WERI-Rb-1 (cell line): ENCODE measurements at regions not wholly inside any gene's neighbourhood (a gene's known extent, or its start where the extent isn't known, plus 50 kb on each side); places are given as distances from the start of the nearest gene placed in this dataset.

Source experiments
- DNase-seq: peaks from one replicate; pipeline ENCODE4 v3.0.0-alpha.2; 2020
- H3K27ac ChIP-seq: fragments of 250-450 bp; sonication (Bioruptor Pico); 2 replicates; pipeline ENCODE4 v1.5.1; 2020; ENCODE audit warnings: mild to moderate bottlenecking, moderate library complexity
- H3K27me3 ChIP-seq: fragments of 250-450 bp; sonication (Bioruptor Pico); 2 replicates; pipeline ENCODE4 v1.5.1; 2021; ENCODE audit warnings: mild to moderate bottlenecking, low read depth, moderate library complexity; ENCODE audit not compliant: insufficient read depth, severe bottlenecking
- H3K36me3 ChIP-seq: fragments of 250-450 bp; sonication (Bioruptor Pico); 2 replicates; pipeline ENCODE4 v1.5.1; 2020; ENCODE audit warnings: mild to moderate bottlenecking, moderate library complexity
- H3K4me3 ChIP-seq: 2 replicates; pipeline ENCODE4 v1.5.1; 2011; ENCODE audit warnings: low read depth, mild to moderate bottlenecking, control low read depth, low read length
- H3K9me3 ChIP-seq: fragments of 250-450 bp; sonication (Bioruptor Pico); 2 replicates; pipeline ENCODE4 v1.5.1; 2021; ENCODE audit warnings: mild to moderate bottlenecking, moderate library complexity; ENCODE audit not compliant: severe bottlenecking
- TF ChIP-seq, protein P1 (sequence below): IDR thresholded peaks from 2 replicates; pipeline ENCODE4 v1.5.1; 2011; ENCODE audit warnings: low read depth, mild to moderate bottlenecking, control low read depth, inconsistent platforms, low read length

DNA sequence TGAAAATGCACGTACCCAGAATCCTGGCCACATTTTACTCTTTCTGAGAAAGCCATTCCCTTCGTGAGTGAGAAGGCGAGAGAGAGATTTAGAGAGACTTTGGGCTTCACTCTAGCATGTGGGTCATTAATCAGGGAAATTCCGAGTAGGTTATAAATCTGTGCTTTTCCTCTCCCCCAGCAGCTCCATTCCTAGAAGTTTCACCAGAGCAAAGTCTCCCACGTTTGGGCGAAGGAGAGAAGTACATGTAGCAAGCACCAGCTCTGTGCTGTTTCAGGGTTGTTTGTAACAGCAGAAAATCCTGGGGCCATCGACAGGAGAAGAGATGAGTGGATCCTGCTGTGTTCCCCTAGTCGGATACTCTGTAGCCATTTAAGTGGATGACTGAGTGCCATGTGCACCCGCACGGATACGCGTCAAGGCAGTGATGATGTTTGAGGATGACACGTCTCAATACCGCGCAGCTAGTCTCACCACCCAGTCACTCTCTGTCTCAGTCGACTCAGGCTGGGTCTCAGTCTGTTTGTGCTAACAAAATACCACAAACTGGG is 131.8 kb upstream of the PEG3 start:
- DNase-seq = no peak
- Histone ChIP-seq H3K36me3 (no peaks in the 10 kb centered on the region), H3K9me3 (no peaks in the 10 kb centered on the region), H3K4me3 (no peak overlapping the region), H3K27ac (no peak overlapping the region), H3K27me3 (no peaks in the 10 kb centered on the region)
- TF ChIP-seq, protein P1, sequence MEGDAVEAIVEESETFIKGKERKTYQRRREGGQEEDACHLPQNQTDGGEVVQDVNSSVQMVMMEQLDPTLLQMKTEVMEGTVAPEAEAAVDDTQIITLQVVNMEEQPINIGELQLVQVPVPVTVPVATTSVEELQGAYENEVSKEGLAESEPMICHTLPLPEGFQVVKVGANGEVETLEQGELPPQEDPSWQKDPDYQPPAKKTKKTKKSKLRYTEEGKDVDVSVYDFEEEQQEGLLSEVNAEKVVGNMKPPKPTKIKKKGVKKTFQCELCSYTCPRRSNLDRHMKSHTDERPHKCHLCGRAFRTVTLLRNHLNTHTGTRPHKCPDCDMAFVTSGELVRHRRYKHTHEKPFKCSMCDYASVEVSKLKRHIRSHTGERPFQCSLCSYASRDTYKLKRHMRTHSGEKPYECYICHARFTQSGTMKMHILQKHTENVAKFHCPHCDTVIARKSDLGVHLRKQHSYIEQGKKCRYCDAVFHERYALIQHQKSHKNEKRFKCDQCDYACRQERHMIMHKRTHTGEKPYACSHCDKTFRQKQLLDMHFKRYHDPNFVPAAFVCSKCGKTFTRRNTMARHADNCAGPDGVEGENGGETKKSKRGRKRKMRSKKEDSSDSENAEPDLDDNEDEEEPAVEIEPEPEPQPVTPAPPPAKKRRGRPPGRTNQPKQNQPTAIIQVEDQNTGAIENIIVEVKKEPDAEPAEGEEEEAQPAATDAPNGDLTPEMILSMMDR = no peak

DNA sequence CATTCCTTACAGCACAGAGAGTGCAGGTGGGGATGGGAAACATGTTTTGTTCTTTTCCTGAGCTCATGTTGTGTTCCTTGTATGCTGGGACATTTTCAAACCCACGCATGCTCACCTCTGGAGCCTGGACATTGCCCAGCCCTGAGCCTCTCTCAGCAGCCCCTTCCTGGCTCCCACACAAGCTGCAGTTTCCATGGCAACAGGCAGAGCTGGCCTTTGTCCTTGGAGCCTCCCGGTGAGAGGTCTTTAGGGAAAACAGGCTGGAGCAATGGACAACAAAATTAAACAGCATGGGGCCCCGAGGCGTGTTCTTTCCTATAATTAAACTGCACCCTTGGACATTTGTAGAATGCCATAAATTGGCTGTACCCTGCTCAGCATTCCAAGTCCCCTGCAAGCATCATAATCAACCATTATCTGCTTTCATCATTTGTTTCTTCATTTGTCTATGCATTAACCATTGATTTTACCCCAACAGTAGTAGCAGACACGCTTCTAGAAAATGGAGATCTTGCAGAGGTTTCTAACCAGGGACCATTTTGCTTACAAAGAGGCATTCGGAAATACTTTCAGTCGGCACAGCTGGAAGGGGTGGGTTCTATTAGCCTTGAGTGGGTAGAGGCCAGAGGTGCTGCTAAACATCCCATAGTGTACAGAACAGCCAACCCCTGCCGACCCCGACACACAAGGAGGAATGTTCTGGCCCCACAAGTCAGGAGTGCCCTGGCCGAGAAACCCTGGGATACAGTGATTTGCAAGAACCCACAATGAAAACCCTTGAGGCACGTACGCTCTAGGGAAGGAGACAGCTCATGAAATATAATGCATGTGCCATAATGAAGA is 133.4 kb upstream of the PEG3 start:
- no peaks in the 10 kb centered on the region for H3K36me3 ChIP-seq
- no peak overlapping the region for H3K4me3 ChIP-seq
- DNase-seq = no peak
- no peaks in the 10 kb centered on the region for H3K9me3 ChIP-seq
- TF ChIP-seq, protein P1 = no peak
- no peaks in the 10 kb centered on the region for H3K27me3 ChIP-seq
- no peak overlapping the region for H3K27ac ChIP-seq

DNA sequence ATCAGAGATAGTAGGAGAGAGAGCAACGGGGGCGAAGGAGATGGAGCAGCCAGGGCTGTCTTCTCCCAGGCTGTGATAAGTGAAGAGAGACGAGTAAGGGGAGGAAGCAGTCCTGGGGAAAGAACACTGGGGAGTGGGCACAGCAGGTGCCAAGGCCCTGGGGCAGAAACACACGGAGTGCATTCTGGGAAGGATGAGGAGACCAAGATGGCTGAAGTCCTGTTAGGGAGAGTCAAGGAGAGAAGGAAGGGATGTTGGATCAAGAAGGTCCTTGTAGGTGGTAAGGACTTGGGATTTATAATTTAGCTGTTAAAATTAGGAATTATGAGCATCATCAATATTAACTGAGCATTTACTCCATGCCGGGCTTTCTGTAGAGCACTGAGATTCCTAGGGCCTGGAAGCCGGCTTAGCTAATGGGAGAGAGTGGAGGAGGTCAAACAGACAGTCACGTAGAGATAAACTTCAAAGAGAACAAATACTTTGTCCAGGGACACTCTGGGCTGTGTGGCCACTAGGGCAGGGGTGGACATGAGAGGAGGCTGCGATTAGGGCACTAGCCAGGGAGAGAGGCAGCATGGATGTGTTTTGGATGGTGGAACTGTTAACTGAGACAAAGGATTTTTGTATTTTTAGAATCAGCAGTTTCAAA is 134.2 kb upstream of the PEG3 start:
- no peaks in the 10 kb centered on the region for H3K27me3 ChIP-seq
- TF ChIP-seq, protein P1 = no peak
- H3K36me3 ChIP-seq = no peaks in the 10 kb centered on the region
- DNase-seq = no peak
- no peak overlapping the region for H3K4me3 ChIP-seq
- no peaks in the 10 kb centered on the region for H3K9me3 ChIP-seq
- no peak overlapping the region for H3K27ac ChIP-seq

DNA sequence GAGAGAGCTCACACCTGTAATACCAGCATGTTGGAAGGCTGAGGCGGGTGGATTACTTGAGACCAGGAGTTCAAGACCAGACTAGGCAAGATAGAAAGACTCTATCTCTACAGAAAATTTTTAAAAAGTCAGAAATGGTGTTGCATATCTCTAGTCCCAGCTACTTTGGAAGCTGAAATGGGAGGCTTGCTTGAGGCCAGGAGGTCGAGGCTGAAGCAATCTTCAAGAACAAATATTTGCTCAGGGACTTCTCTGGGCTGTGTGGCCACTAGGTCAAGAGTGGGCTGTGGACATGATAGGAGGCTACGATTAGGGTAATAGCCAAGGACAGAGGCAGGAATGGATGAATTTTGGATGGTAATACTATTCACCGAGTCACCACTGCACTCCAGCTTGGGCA is 135.8 kb upstream of the PEG3 start:
- H3K27me3 ChIP-seq = no peaks in the 10 kb centered on the region
- no peak for DNase-seq

DNA sequence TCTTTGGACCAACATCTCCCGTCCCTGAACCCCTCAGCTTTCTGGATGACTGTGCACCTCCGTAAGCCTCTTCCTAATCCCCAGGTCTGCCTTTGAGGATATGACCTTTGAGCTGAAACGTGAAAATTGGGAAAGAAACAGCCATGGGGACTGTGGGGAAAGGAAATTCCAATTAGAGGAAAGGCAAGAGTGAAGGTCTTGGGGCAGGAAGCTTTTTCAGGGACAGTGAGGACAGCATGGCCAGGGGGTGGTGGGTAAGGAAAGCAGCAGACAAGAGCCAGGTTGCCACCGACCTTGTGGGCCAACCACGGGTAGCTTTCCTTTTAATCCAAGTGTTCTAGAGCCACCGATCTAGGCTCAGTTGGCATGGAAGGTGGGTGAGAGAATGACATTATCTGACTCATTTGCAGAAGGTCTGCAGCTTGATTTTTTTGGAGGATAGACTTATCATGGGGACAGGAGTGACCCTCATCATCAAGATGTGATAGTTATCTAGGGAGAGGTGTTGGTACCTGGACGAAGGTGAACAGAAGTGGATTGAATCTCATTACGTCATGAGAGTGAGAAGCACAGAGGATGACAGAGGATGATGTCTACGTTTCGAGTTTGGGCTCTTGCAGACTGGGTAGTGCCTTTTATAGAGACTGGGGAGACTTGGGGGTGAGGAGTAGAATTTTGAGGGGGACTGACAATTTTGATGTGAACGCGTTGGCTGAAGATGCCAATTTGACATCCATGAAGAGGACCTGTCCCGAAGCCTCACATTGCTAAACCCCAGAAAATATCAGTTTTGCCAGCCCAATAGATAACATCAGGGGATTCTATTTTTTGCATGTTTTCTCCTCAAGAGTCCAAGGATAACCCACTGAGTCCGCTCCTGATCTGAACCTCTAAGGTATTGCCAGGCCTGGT is 136.7 kb upstream of the PEG3 start:
- H3K36me3 ChIP-seq = no peaks in the 10 kb centered on the region
- TF ChIP-seq, protein P1 = no peak
- H3K9me3 ChIP-seq = no peaks in the 10 kb centered on the region
- H3K27me3 ChIP-seq = no peaks in the 10 kb centered on the region
- H3K4me3 ChIP-seq = no peak overlapping the region
- DNase-seq = no peak
- no peak overlapping the region for H3K27ac ChIP-seq

More for the DNA sequence above, 135.8 kb upstream of the PEG3 start:
- TF ChIP-seq, protein P1 = no peak
- Histone ChIP-seq H3K9me3 (no peaks in the 10 kb centered on the region), H3K36me3 (no peaks in the 10 kb centered on the region), H3K4me3 (no peak overlapping the region), H3K27ac (no peak overlapping the region)
